ENCODE measurements at regions not wholly inside any gene's neighbourhood (a gene's known extent, or its start where the extent isn't known, plus 50 kb on each side); places are given as distances from the start of the nearest gene placed in this dataset.
"Not testable (repeated sequence)": the region's sequence is repeated elsewhere in the genome, so short reads cannot be mapped to it uniquely, and the experiment has no call there.

GRCh38 chr18:70397259-70397925 lies 108.5 kb downstream of the SOCS6 start:
- H3K27me3 Mint-ChIP-seq, result no peaks in the 10 kb centered on the region
- no peak overlapping the region for H3K27ac Mint-ChIP-seq
- no peaks in the 10 kb centered on the region for H3K36me3 Mint-ChIP-seq
- no peak overlapping the region for H3K4me3 Mint-ChIP-seq
- ATAC-seq (ENCODE audit: low read depth in 2 of 2) (no peak), DNase-seq (no peak)
- peaks cover 0 to 3% (median 0%) of the 10 kb centered on the region in 7 donors for H3K9me3 Mint-ChIP-seq
- H3K4me1 Mint-ChIP-seq, result no peaks in the 10 kb centered on the region

- not testable (repeated sequence) for H3K9me3 Mint-ChIP-seq; H3K4me1 Mint-ChIP-seq; H3K27me3 Mint-ChIP-seq; DNase-seq; H3K36me3 Mint-ChIP-seq; H3K27ac Mint-ChIP-seq; ATAC-seq (ENCODE audit: low read depth in 2 of 2)
- peak overlapping the region in 1 of 8 donors; percentile 6 for H3K4me3 Mint-ChIP-seq
Measured at GRCh38 chr18:70395771-70396170, 106.9 kb downstream of the SOCS6 start.

GRCh38 chr18:70394672-70395071 lies 105.8 kb downstream of the SOCS6 start:
- H3K36me3 Mint-ChIP-seq, result no peaks in the 10 kb centered on the region
- H3K4me3 Mint-ChIP-seq, result no peak overlapping the region
- DNase-seq (no peak), ATAC-seq (ENCODE audit: low read depth in 2 of 2) (no peak)
- no peaks in the 10 kb centered on the region for H3K27me3 Mint-ChIP-seq
- no peaks in the 10 kb centered on the region for H3K4me1 Mint-ChIP-seq
- no peak overlapping the region for H3K27ac Mint-ChIP-seq
- H3K9me3 Mint-ChIP-seq, result peaks cover 0 to 4% (median 0%) of the 10 kb centered on the region in 7 donors

GRCh38 chr18:70390371-70391090 lies 101.7 kb downstream of the SOCS6 start:
- Mint-ChIP-seq H3K27ac (no peak overlapping the region), H3K4me3 (no peak overlapping the region), H3K9me3 (peaks cover 0 to 4% (median 0%) of the 10 kb centered on the region in 7 donors), H3K4me1 (no peaks in the 10 kb centered on the region), H3K36me3 (no peaks in the 10 kb centered on the region), H3K27me3 (no peaks in the 10 kb centered on the region)
- ATAC-seq (ENCODE audit: low read depth in 2 of 2) (no peak), DNase-seq (no peak)

- not testable (repeated sequence) for H3K9me3 Mint-ChIP-seq, H3K27me3 Mint-ChIP-seq
Measured at GRCh38 chr18:70389036-70389435, 100.2 kb downstream of the SOCS6 start.

GRCh38 chr18:70387027-70387426 lies 98.2 kb downstream of the SOCS6 start:
- no peak for DNase-seq
- Mint-ChIP-seq H3K36me3 (no peaks in the 10 kb centered on the region), H3K4me1 (no peaks in the 10 kb centered on the region), H3K27me3 (no peaks in the 10 kb centered on the region), H3K9me3 (peaks cover 0 to 7% (median 0%) of the 10 kb centered on the region in 7 donors), H3K27ac (no peak overlapping the region), H3K4me3 (no peak overlapping the region)
- no peak for ATAC-seq (ENCODE audit: low read depth in 2 of 2)

More at GRCh38 chr18:70389036-70389435, 100.2 kb downstream of the SOCS6 start:
- not testable (repeated sequence) for H3K27ac Mint-ChIP-seq; H3K4me1 Mint-ChIP-seq; H3K36me3 Mint-ChIP-seq; H3K4me3 Mint-ChIP-seq; DNase-seq; ATAC-seq (ENCODE audit: low read depth in 2 of 2)

- ATAC-seq (ENCODE audit: low read depth in 2 of 2), result no peak
- H3K4me1 Mint-ChIP-seq, result no peaks in the 10 kb centered on the region
- H3K9me3 Mint-ChIP-seq, result peaks cover 0 to 7% (median 0%) of the 10 kb centered on the region in 7 donors
- no peak for DNase-seq
- no peak overlapping the region for H3K4me3 Mint-ChIP-seq
- no peaks in the 10 kb centered on the region for H3K36me3 Mint-ChIP-seq
- no peak overlapping the region for H3K27ac Mint-ChIP-seq
- no peaks in the 10 kb centered on the region for H3K27me3 Mint-ChIP-seq
Measured at GRCh38 chr18:70386582-70386981, 97.7 kb downstream of the SOCS6 start.

GRCh38 chr18:70385474-70385873 lies 96.6 kb downstream of the SOCS6 start:
- no peak for DNase-seq
- Mint-ChIP-seq H3K4me1 (no peaks in the 10 kb centered on the region), H3K27me3 (no peaks in the 10 kb centered on the region), H3K9me3 (peaks cover 0 to 6% (median 0%) of the 10 kb centered on the region in 7 donors), H3K4me3 (no peak overlapping the region), H3K27ac (no peak overlapping the region), H3K36me3 (no peaks in the 10 kb centered on the region)
- ATAC-seq (ENCODE audit: low read depth in 2 of 2), result no peak

- H3K4me1 Mint-ChIP-seq, result no peaks in the 10 kb centered on the region
- H3K36me3 Mint-ChIP-seq, result no peaks in the 10 kb centered on the region
- ATAC-seq (ENCODE audit: low read depth in 2 of 2), result no peak
- no peak for DNase-seq
- H3K27me3 Mint-ChIP-seq, result peaks cover 0 to 3% (median 0%) of the 10 kb centered on the region in 3 donors
- no peak overlapping the region for H3K27ac Mint-ChIP-seq
- no peak overlapping the region for H3K4me3 Mint-ChIP-seq
- peaks cover 0 to 3% (median 0%) of the 10 kb centered on the region in 7 donors for H3K9me3 Mint-ChIP-seq
Measured at GRCh38 chr18:70384181-70384790, 95.4 kb downstream of the SOCS6 start.

- ATAC-seq (ENCODE audit: low read depth in 2 of 2), result no peak
- H3K27me3 Mint-ChIP-seq, result peaks cover 0 to 3% (median 0%) of the 10 kb centered on the region in 3 donors
- H3K9me3 Mint-ChIP-seq, result peaks cover 0 to 3% (median 0%) of the 10 kb centered on the region in 7 donors
- no peak overlapping the region for H3K4me3 Mint-ChIP-seq
- H3K36me3 Mint-ChIP-seq, result no peaks in the 10 kb centered on the region
- H3K4me1 Mint-ChIP-seq, result no peaks in the 10 kb centered on the region
- no peak for DNase-seq
- no peak overlapping the region for H3K27ac Mint-ChIP-seq
Measured at GRCh38 chr18:70382992-70383717, 94.3 kb downstream of the SOCS6 start.

- DNase-seq (no peak), ATAC-seq (ENCODE audit: low read depth in 2 of 2) (no peak)
- Mint-ChIP-seq H3K36me3 (no peaks in the 10 kb centered on the region), H3K9me3 (peaks cover 0 to 3% (median 0%) of the 10 kb centered on the region in 7 donors), H3K27ac (no peak overlapping the region), H3K4me3 (no peak overlapping the region), H3K4me1 (no peaks in the 10 kb centered on the region), H3K27me3 (peaks cover 0 to 3% (median 0%) of the 10 kb centered on the region in 3 donors)
Measured at GRCh38 chr18:70382017-70382416, 93.2 kb downstream of the SOCS6 start.

- no peaks in the 10 kb centered on the region for H3K36me3 Mint-ChIP-seq
- H3K27ac Mint-ChIP-seq, result no peak overlapping the region
- ATAC-seq (ENCODE audit: low read depth in 2 of 2), result no peak
- H3K9me3 Mint-ChIP-seq, result peaks cover 0 to 3% (median 1%) of the 10 kb centered on the region in 7 donors
- H3K4me1 Mint-ChIP-seq, result no peaks in the 10 kb centered on the region
- no peak overlapping the region for H3K4me3 Mint-ChIP-seq
- peaks cover 0 to 3% (median 0%) of the 10 kb centered on the region in 3 donors for H3K27me3 Mint-ChIP-seq
- no peak for DNase-seq
Measured at GRCh38 chr18:70380915-70381896, 92.4 kb downstream of the SOCS6 start.
